Hepatocyte (in vitro differentiated cells): ENCODE measurements at regions not wholly inside any gene's neighbourhood (a gene's known extent, or its start where the extent isn't known, plus 50 kb on each side); places are given as distances from the start of the nearest gene placed in this dataset.

Source experiments
- EZH2 ChIP-seq: fragments of 200-600 bp; sonication (generic); IDR thresholded peaks from 2 replicates; pipeline ENCODE4 v1.6.1; 2016; ENCODE audit warnings: antibody characterized with exemption, mild to moderate bottlenecking, borderline replicate concordance
- EZH2phosphoT487 ChIP-seq: fragments of 200-600 bp; sonication (generic); IDR thresholded peaks from one replicate; pipeline ENCODE4 v1.6.1; 2018; ENCODE audit warnings: antibody characterized with exemption, mild to moderate bottlenecking, low read depth, moderate library complexity; ENCODE audit not compliant: unreplicated experiment, severe bottlenecking
- TF ChIP-seq, protein P1 (sequence below): fragments of 200-600 bp; sonication (generic); IDR thresholded peaks from 2 replicates; pipeline ENCODE4 v1.5.1; 2016; ENCODE audit warnings: antibody characterized with exemption, mild to moderate bottlenecking; ENCODE audit not compliant: poor library complexity

DNA sequence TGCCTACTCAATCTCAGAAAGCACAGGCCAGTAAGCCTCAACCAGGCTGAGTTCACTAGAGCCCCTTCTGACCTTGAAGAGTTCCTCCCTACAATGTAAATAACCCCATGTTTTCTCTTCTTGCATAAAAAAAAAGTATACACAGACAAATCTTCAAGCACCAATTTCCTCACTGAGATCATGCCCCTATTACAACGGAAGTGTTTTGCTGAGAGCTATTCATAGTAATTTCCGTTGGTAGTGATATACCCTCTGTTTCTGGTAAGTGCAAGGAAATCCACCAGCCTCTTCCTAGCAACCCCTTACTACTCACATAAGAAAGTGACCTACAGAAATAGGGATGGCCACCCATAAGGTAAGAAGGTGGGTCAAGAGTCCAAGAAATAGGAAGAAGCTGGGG, 76.4 kb upstream of the TARS1 start:
- TF ChIP-seq, protein P1, sequence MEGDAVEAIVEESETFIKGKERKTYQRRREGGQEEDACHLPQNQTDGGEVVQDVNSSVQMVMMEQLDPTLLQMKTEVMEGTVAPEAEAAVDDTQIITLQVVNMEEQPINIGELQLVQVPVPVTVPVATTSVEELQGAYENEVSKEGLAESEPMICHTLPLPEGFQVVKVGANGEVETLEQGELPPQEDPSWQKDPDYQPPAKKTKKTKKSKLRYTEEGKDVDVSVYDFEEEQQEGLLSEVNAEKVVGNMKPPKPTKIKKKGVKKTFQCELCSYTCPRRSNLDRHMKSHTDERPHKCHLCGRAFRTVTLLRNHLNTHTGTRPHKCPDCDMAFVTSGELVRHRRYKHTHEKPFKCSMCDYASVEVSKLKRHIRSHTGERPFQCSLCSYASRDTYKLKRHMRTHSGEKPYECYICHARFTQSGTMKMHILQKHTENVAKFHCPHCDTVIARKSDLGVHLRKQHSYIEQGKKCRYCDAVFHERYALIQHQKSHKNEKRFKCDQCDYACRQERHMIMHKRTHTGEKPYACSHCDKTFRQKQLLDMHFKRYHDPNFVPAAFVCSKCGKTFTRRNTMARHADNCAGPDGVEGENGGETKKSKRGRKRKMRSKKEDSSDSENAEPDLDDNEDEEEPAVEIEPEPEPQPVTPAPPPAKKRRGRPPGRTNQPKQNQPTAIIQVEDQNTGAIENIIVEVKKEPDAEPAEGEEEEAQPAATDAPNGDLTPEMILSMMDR = no peak
- TF ChIP-seq EZH2 (no peak), EZH2phosphoT487 (no peak)
